ENCODE measurements at regions not wholly inside any gene's neighbourhood (a gene's known extent, or its start where the extent isn't known, plus 50 kb on each side); places are given as distances from the start of the nearest gene placed in this dataset.

GRCh38 chr3:54071601-54072000 is 50.8 kb upstream of the CACNA2D3 start:
- Histone ChIP-seq H3K4me3 (ENCODE audit: low read length) (no peak overlapping the region), H3K27ac (ENCODE audit: low read length) (no peak overlapping the region), H4K20me1 (ENCODE audit: insufficient read depth, low read length) (no peaks in the 10 kb centered on the region), H3K36me3 (replicated peaks; ENCODE audit: insufficient read depth, low read length) (no peaks in the 10 kb centered on the region), H3K79me2 (ENCODE audit: low read length) (no peaks in the 10 kb centered on the region), H3K27me3 (replicated peaks; ENCODE audit: insufficient read depth, low read length) (no peaks in the 10 kb centered on the region), H3F3A (ENCODE audit: insufficient read depth, low read length) (no peaks in the 10 kb centered on the region), H3K9ac (ENCODE audit: low read length) (no peak overlapping the region), H3K4me2 (ENCODE audit: low read depth, low read length) (no peak overlapping the region), H3K9me2 (replicated peaks; ENCODE audit: insufficient read depth, low read length) (no peaks in the 10 kb centered on the region), H3K9me3 (replicated peaks; ENCODE audit: insufficient read depth, low read length) (no peaks in the 10 kb centered on the region), H3K4me1 (ENCODE audit: low read length) (no peaks in the 10 kb centered on the region), H2AFZ (ENCODE audit: low read length) (no peak overlapping the region)
- DNase-seq: no peak
- TF ChIP-seq EZH2 (optimal IDR thresholded peaks at IDR 0.05; ENCODE audit: low read depth, low read length) (no peak), EZH2phosphoT487 (IDR thresholded peaks at IDR 0.05; ENCODE audit: low read length) (no peak)
- TF ChIP-seq, protein P1, sequence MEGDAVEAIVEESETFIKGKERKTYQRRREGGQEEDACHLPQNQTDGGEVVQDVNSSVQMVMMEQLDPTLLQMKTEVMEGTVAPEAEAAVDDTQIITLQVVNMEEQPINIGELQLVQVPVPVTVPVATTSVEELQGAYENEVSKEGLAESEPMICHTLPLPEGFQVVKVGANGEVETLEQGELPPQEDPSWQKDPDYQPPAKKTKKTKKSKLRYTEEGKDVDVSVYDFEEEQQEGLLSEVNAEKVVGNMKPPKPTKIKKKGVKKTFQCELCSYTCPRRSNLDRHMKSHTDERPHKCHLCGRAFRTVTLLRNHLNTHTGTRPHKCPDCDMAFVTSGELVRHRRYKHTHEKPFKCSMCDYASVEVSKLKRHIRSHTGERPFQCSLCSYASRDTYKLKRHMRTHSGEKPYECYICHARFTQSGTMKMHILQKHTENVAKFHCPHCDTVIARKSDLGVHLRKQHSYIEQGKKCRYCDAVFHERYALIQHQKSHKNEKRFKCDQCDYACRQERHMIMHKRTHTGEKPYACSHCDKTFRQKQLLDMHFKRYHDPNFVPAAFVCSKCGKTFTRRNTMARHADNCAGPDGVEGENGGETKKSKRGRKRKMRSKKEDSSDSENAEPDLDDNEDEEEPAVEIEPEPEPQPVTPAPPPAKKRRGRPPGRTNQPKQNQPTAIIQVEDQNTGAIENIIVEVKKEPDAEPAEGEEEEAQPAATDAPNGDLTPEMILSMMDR (IDR thresholded peaks at IDR 0.05; ENCODE audit: low read length): no peak

DNA sequence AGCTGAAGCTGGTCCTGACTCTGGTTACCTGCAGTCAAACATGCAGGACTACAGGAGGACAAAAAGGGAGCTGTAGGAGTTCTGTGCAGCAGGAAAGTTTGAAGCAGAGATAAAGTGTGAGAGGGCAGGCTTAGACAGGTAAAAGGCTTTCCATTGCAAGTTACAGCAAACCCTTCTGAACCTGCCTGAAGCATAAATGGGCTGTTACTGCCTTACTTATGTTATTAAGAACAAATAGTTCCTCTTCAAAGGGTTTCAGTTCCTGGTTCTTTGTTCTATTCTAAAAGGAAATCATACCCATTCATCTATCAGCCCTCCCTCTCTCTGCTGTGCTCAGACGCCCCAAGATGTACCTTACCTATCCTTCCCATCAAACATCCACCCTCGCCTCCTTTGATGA is 52.4 kb upstream of the CACNA2D3 start:
- no peak overlapping the region for H3K4me3 ChIP-seq (ENCODE audit: low read length)
- no peak overlapping the region for H2AFZ ChIP-seq (ENCODE audit: low read length)
- H3K4me2 ChIP-seq (ENCODE audit: low read depth, low read length): no peak overlapping the region
- no peaks in the 10 kb centered on the region for H3K36me3 ChIP-seq (replicated peaks; ENCODE audit: insufficient read depth, low read length)
- H3K4me1 ChIP-seq (ENCODE audit: low read length): no peaks in the 10 kb centered on the region
- H3K27ac ChIP-seq (ENCODE audit: low read length): no peak overlapping the region
- no peaks in the 10 kb centered on the region for H3K79me2 ChIP-seq (ENCODE audit: low read length)
- no peaks in the 10 kb centered on the region for H3K27me3 ChIP-seq (replicated peaks; ENCODE audit: insufficient read depth, low read length)
- no peak overlapping the region for H3K9ac ChIP-seq (ENCODE audit: low read length)
- no peaks in the 10 kb centered on the region for H3K9me3 ChIP-seq (replicated peaks; ENCODE audit: insufficient read depth, low read length)
- no peaks in the 10 kb centered on the region for H3K9me2 ChIP-seq (replicated peaks; ENCODE audit: insufficient read depth, low read length)
- no peaks in the 10 kb centered on the region for H3F3A ChIP-seq (ENCODE audit: insufficient read depth, low read length)
- no peaks in the 10 kb centered on the region for H4K20me1 ChIP-seq (ENCODE audit: insufficient read depth, low read length)
- no peak for DNase-seq
- TF ChIP-seq EZH2phosphoT487 (IDR thresholded peaks at IDR 0.05; ENCODE audit: low read length): no peak
- TF ChIP-seq, protein P1 (IDR thresholded peaks at IDR 0.05; ENCODE audit: low read length): no peak
- no peak for TF ChIP-seq EZH2 (optimal IDR thresholded peaks at IDR 0.05; ENCODE audit: low read depth, low read length)

DNA sequence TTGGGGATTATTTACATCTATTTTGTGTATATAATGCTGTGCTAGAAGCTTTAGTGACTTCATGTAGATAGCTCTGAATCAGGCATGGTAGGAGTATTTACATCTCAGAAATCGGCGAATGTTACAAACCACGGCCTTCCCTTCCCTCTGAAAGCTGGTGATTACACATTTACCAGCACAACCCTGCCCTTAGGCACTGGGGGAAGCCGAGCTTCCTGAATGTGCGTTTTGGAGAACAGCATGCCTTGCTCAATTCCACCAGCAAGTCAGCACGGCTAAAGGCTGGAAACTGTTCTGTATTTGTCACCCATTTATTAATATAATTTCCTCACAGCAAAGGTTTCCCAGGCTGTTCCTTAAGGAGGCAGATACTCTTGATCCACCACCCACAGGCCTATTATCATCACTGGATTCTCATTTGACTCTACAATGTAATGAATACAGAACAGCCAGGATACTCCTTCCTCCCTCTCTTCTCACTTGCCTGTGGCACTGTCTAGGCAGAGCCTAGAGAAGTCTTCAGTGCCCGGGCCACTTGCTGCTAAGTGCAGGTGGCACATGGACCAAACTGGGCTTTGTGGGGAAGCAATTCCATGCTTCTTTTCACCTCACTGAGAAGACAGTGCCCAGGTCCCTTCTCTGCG is 55.2 kb upstream of the CACNA2D3 start:
- Histone ChIP-seq H4K20me1 (ENCODE audit: insufficient read depth, low read length) (no peaks in the 10 kb centered on the region), H3K36me3 (replicated peaks; ENCODE audit: insufficient read depth, low read length) (no peaks in the 10 kb centered on the region), H3K4me2 (ENCODE audit: low read depth, low read length) (no peak overlapping the region), H3K4me1 (ENCODE audit: low read length) (no peaks in the 10 kb centered on the region), H3K27ac (ENCODE audit: low read length) (no peak overlapping the region), H3K9ac (ENCODE audit: low read length) (no peak overlapping the region), H3K79me2 (ENCODE audit: low read length) (no peaks in the 10 kb centered on the region), H3K27me3 (replicated peaks; ENCODE audit: insufficient read depth, low read length) (no peaks in the 10 kb centered on the region), H2AFZ (ENCODE audit: low read length) (no peak overlapping the region), H3K9me2 (replicated peaks; ENCODE audit: insufficient read depth, low read length) (no peaks in the 10 kb centered on the region), H3K9me3 (replicated peaks; ENCODE audit: insufficient read depth, low read length) (no peaks in the 10 kb centered on the region), H3K4me3 (ENCODE audit: low read length) (no peak overlapping the region), H3F3A (ENCODE audit: insufficient read depth, low read length) (no peaks in the 10 kb centered on the region)
- TF ChIP-seq, protein P1 (IDR thresholded peaks at IDR 0.05; ENCODE audit: low read length): no peak
- TF ChIP-seq EZH2phosphoT487 (IDR thresholded peaks at IDR 0.05; ENCODE audit: low read length) (no peak), EZH2 (optimal IDR thresholded peaks at IDR 0.05; ENCODE audit: low read depth, low read length) (no peak)
- no peak for DNase-seq

Measured in MM.1S (cell line).